ENCODE measurements at regions not wholly inside any gene's neighbourhood (a gene's known extent, or its start where the extent isn't known, plus 50 kb on each side); places are given as distances from the start of the nearest gene placed in this dataset.

GRCh38 chr18:66724664-66725356, 120.9 kb upstream of the CDH19 start:
- H3K4me3 Mint-ChIP-seq = no peak overlapping the region
- no peaks in the 10 kb centered on the region for H3K36me3 Mint-ChIP-seq (ENCODE audit: low read depth)
- no peaks in the 10 kb centered on the region for H3K27me3 Mint-ChIP-seq
- ATAC-seq (no peak), DNase-seq (no peak)
- H3K4me1 Mint-ChIP-seq = no peaks in the 10 kb centered on the region
- no peaks in the 10 kb centered on the region for H3K9me3 Mint-ChIP-seq
- H3K27ac Mint-ChIP-seq = no peak overlapping the region

GRCh38 chr18:66722671-66723070, 118.8 kb upstream of the CDH19 start:
- no peak overlapping the region for H3K4me3 Mint-ChIP-seq
- H3K4me1 Mint-ChIP-seq = no peaks in the 10 kb centered on the region
- DNase-seq (no peak), ATAC-seq (no peak)
- H3K9me3 Mint-ChIP-seq = no peaks in the 10 kb centered on the region
- H3K27ac Mint-ChIP-seq = no peak overlapping the region
- no peaks in the 10 kb centered on the region for H3K36me3 Mint-ChIP-seq (ENCODE audit: low read depth)
- H3K27me3 Mint-ChIP-seq = no peaks in the 10 kb centered on the region

- DNase-seq (no peak), ATAC-seq (no peak)
- Mint-ChIP-seq H3K36me3 (ENCODE audit: low read depth) (no peaks in the 10 kb centered on the region), H3K4me1 (no peaks in the 10 kb centered on the region), H3K27ac (no peak overlapping the region), H3K4me3 (no peak overlapping the region), H3K27me3 (no peaks in the 10 kb centered on the region), H3K9me3 (peaks cover under 1% of the 10 kb centered on the region)
Observed at GRCh38 chr18:66708646-66709045, 104.8 kb upstream of the CDH19 start.

- Mint-ChIP-seq H3K4me3 (no peak overlapping the region), H3K27ac (no peak overlapping the region), H3K36me3 (ENCODE audit: low read depth) (no peaks in the 10 kb centered on the region), H3K27me3 (no peaks in the 10 kb centered on the region), H3K9me3 (no peaks in the 10 kb centered on the region), H3K4me1 (no peaks in the 10 kb centered on the region)
- DNase-seq (no peak), ATAC-seq (no peak)
Observed at GRCh38 chr18:66707473-66707872, 103.6 kb upstream of the CDH19 start.

GRCh38 chr18:66695281-66695680, 91.4 kb upstream of the CDH19 start:
- ATAC-seq (no peak), DNase-seq (no peak)
- H3K4me3 Mint-ChIP-seq = no peak overlapping the region
- H3K27me3 Mint-ChIP-seq = no peaks in the 10 kb centered on the region
- H3K9me3 Mint-ChIP-seq = no peaks in the 10 kb centered on the region
- no peak overlapping the region for H3K27ac Mint-ChIP-seq
- no peaks in the 10 kb centered on the region for H3K36me3 Mint-ChIP-seq (ENCODE audit: low read depth)
- H3K4me1 Mint-ChIP-seq = no peaks in the 10 kb centered on the region

- no peak for ATAC-seq
- no peaks in the 10 kb centered on the region for H3K27me3 Mint-ChIP-seq
- no peaks in the 10 kb centered on the region for H3K4me1 Mint-ChIP-seq
- no peak overlapping the region for H3K27ac Mint-ChIP-seq
- no peaks in the 10 kb centered on the region for H3K9me3 Mint-ChIP-seq
- H3K4me3 Mint-ChIP-seq = no peak overlapping the region
- DNase-seq = no peak
- no peaks in the 10 kb centered on the region for H3K36me3 Mint-ChIP-seq (ENCODE audit: low read depth)
Observed at GRCh38 chr18:66694852-66695251, 91.0 kb upstream of the CDH19 start.

GRCh38 chr18:66687635-66688034, 83.7 kb upstream of the CDH19 start:
- H3K4me1 Mint-ChIP-seq = no peaks in the 10 kb centered on the region
- no peak for ATAC-seq
- no peaks in the 10 kb centered on the region for H3K27me3 Mint-ChIP-seq
- H3K36me3 Mint-ChIP-seq (ENCODE audit: low read depth) = no peaks in the 10 kb centered on the region
- H3K27ac Mint-ChIP-seq = no peak overlapping the region
- H3K9me3 Mint-ChIP-seq = peaks cover 3% of the 10 kb centered on the region
- H3K4me3 Mint-ChIP-seq = no peak overlapping the region
- DNase-seq = no peak

GRCh38 chr18:66682855-66683322, 79.0 kb upstream of the CDH19 start:
- Mint-ChIP-seq H3K27me3 (no peaks in the 10 kb centered on the region), H3K4me3 (no peak overlapping the region), H3K36me3 (ENCODE audit: low read depth) (no peaks in the 10 kb centered on the region), H3K9me3 (peaks cover 8% of the 10 kb centered on the region), H3K4me1 (no peaks in the 10 kb centered on the region), H3K27ac (no peak overlapping the region)
- ATAC-seq = no peak
- DNase-seq = no peak

GRCh38 chr18:66676699-66677098, 72.8 kb upstream of the CDH19 start:
- H3K9me3 Mint-ChIP-seq = peaks cover 10% of the 10 kb centered on the region
- DNase-seq = no peak
- H3K27ac Mint-ChIP-seq = no peak overlapping the region
- no peaks in the 10 kb centered on the region for H3K27me3 Mint-ChIP-seq
- H3K4me1 Mint-ChIP-seq = no peaks in the 10 kb centered on the region
- H3K4me3 Mint-ChIP-seq = no peak overlapping the region
- ATAC-seq = no peak
- no peaks in the 10 kb centered on the region for H3K36me3 Mint-ChIP-seq (ENCODE audit: low read depth)

GRCh38 chr18:66674286-66674685, 70.4 kb upstream of the CDH19 start:
- H3K4me3 Mint-ChIP-seq = no peak overlapping the region
- ATAC-seq (no peak), DNase-seq (no peak)
- H3K9me3 Mint-ChIP-seq = peaks cover 6% of the 10 kb centered on the region
- H3K27ac Mint-ChIP-seq = no peak overlapping the region
- no peaks in the 10 kb centered on the region for H3K27me3 Mint-ChIP-seq
- no peaks in the 10 kb centered on the region for H3K36me3 Mint-ChIP-seq (ENCODE audit: low read depth)
- H3K4me1 Mint-ChIP-seq = no peaks in the 10 kb centered on the region

- Mint-ChIP-seq H3K4me1 (no peaks in the 10 kb centered on the region), H3K4me3 (no peak overlapping the region), H3K27ac (no peak overlapping the region), H3K36me3 (ENCODE audit: low read depth) (no peaks in the 10 kb centered on the region), H3K27me3 (no peaks in the 10 kb centered on the region), H3K9me3 (peaks cover under 1% of the 10 kb centered on the region)
- DNase-seq (no peak), ATAC-seq (no peak)
Observed at GRCh38 chr18:66668706-66669105, 64.8 kb upstream of the CDH19 start.

GRCh38 chr18:66662632-66663031, 58.7 kb upstream of the CDH19 start:
- Mint-ChIP-seq H3K36me3 (ENCODE audit: low read depth) (no peaks in the 10 kb centered on the region), H3K27ac (no peak overlapping the region), H3K9me3 (peaks cover 11% of the 10 kb centered on the region), H3K4me1 (no peaks in the 10 kb centered on the region), H3K4me3 (no peak overlapping the region), H3K27me3 (no peaks in the 10 kb centered on the region)
- no peak for DNase-seq
- ATAC-seq = no peak

- peaks cover 3% of the 10 kb centered on the region for H3K9me3 Mint-ChIP-seq
- ATAC-seq (no peak), DNase-seq (no peak)
- H3K4me3 Mint-ChIP-seq = no peak overlapping the region
- H3K36me3 Mint-ChIP-seq (ENCODE audit: low read depth) = no peaks in the 10 kb centered on the region
- no peak overlapping the region for H3K27ac Mint-ChIP-seq
- no peaks in the 10 kb centered on the region for H3K4me1 Mint-ChIP-seq
- H3K27me3 Mint-ChIP-seq = no peaks in the 10 kb centered on the region
Observed at GRCh38 chr18:66655407-66655806, 51.5 kb upstream of the CDH19 start.

Data from activated naive CD8-positive, alpha-beta T cell treated with anti-CD3 and anti-CD28 coated beads, Interleukin-2, amount 50 U/mL, for 24 hours (primary cell).